GM12872 (cell line): ENCODE measurements at regions not wholly inside any gene's neighbourhood (a gene's known extent, or its start where the extent isn't known, plus 50 kb on each side); places are given as distances from the start of the nearest gene placed in this dataset.

Experiments
- CTCF ChIP-seq: IDR thresholded peaks from 3 replicates; pipeline ENCODE4 v1.5.1; 2011; ENCODE audit warnings: low read depth, mild to moderate bottlenecking, low read length, moderate library complexity; ENCODE audit not compliant: insufficient read depth

- TF ChIP-seq CTCF: no peak
These were observed 313.0 kb upstream of the MYT1L start for GRCh38 chr2:2644040-2644439.

- TF ChIP-seq CTCF: no peak
These were observed 312.1 kb upstream of the MYT1L start for GRCh38 chr2:2642906-2643890.

DNA sequence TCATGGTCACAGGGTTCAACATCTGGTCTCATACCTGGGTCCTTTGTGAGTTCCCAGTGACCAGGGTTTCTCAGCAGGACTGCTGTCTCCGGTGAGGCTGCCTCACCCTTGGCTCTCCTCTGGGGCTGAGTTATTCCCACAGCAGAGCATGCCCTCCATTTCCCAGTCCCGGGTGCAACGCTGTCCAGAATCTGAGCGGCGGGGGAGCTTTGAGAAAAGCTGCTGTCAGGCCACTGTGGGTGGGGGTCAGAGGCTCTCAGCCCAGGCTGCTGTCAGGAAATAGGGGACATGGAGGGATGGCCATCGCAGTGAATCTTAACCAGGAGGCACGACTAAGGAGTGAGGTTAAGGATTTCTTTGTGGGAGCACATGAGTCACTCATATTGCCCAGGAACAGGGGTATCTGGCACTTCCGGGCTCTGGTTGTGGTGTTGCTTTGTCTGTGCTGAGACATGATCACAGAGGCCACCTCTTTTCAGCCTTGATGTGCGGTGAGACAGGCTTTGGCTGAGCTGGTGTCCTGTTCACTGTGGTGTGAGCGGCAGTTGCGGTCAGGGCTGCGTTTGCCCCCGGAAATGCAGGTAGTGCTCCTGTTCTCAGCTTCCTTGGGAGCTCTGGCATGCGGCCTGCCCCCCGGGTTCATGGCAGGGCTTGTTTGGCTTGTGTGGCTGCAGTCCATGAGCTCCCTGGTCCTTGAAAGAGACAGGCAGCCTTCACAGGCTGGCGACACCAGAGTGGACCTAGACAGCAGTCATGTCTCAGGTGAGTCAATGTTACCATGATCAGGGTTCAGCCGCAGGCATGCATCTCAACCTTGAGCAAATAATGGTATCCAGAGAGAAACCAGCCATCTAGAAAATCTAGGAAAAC, 310.7 kb upstream of the MYT1L start:
- TF ChIP-seq CTCF: no peak

GRCh38 chr2:2640818-2641217, 309.7 kb upstream of the MYT1L start:
- TF ChIP-seq CTCF: no peak

DNA sequence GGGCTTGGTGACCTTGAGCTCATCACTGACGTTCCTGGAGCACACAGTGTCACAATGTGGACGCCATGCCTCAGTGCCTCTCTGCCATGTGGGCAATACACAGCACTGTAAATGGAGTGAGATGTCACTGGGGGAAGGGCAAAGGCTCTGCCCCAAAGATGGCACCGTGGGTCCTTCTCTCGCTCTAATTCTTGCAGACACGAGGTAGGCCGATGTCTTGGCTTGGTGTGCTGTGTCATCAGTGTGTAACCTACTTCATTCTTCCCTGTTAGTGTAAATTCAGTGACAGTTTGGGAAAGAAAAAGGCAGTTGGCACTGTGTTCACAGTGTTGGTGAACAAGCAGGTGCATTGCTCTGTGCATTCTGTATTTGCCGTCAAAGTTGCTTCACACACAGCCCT, 309.3 kb upstream of the MYT1L start:
- TF ChIP-seq CTCF: no peak

DNA sequence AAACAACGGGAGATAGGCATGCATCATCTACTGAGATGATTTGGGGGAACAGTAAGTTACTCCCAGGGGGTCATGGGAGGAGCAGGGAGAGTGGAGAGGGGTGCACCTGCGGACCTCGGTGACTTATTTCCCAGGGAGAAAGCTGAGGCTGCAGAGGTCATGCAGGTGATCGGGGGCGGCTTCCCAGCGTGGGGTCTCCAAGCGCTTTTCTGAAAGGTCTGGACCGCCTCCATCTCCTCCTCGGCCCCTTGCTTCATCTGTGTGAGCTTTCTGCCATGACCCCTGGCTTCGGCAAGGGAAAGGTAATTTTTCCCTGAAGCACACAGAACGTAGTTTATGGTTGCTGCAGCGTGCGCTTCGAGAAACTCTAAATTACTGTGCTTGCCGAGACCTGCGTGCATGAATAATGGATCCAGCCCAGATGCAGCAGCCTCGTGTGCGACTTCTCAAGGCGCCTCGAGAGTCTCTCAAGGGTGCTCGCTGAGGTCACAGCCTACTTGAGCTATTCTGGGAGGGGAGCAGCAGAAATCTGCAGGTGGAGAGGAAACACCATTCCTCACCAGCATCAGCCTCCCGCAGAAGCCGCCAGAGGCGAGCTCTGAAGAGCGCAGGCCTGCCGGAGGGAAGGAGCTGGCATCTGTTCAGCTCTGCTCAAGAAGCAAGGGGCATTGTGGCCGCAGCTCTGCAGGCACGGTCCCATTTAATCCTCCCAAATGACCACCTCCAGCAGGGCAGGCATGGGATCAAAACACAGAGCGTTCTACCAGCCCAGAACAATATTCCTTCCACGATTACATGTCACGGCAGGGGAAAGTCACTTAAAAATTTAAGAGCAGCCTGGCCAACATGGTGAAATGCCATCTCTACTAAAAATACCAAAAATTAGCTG, 308.4 kb upstream of the MYT1L start:
- no peak for TF ChIP-seq CTCF
